ENCODE measurements at regions not wholly inside any gene's neighbourhood (a gene's known extent, or its start where the extent isn't known, plus 50 kb on each side); places are given as distances from the start of the nearest gene placed in this dataset.

GRCh38 chr12:91555436-91556415 lies 373.1 kb upstream of the DCN start:
- H3F3A ChIP-seq (ENCODE audit: insufficient read depth, low read length), result no peaks in the 10 kb centered on the region
- H3K9me2 ChIP-seq (ENCODE audit: low read depth, low read length), result no peaks in the 10 kb centered on the region
- no peaks in the 10 kb centered on the region for H3K9me3 ChIP-seq (ENCODE audit: low read length)
- TF ChIP-seq, protein P1, sequence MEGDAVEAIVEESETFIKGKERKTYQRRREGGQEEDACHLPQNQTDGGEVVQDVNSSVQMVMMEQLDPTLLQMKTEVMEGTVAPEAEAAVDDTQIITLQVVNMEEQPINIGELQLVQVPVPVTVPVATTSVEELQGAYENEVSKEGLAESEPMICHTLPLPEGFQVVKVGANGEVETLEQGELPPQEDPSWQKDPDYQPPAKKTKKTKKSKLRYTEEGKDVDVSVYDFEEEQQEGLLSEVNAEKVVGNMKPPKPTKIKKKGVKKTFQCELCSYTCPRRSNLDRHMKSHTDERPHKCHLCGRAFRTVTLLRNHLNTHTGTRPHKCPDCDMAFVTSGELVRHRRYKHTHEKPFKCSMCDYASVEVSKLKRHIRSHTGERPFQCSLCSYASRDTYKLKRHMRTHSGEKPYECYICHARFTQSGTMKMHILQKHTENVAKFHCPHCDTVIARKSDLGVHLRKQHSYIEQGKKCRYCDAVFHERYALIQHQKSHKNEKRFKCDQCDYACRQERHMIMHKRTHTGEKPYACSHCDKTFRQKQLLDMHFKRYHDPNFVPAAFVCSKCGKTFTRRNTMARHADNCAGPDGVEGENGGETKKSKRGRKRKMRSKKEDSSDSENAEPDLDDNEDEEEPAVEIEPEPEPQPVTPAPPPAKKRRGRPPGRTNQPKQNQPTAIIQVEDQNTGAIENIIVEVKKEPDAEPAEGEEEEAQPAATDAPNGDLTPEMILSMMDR (IDR thresholded peaks at IDR 0.05; ENCODE audit: low read length), result no peak
- no peak for TF ChIP-seq EZH2 (IDR thresholded peaks at IDR 0.05; ENCODE audit: borderline replicate concordance, low read length)
- H3K4me3 ChIP-seq (ENCODE audit: low read depth, low read length, poor library complexity, severe bottlenecking), result no peak overlapping the region
- no peaks in the 10 kb centered on the region for H3K36me3 ChIP-seq (ENCODE audit: insufficient read depth, low read length)
- H3K9ac ChIP-seq (ENCODE audit: low read length), result no peak overlapping the region
- H3K27ac ChIP-seq (ENCODE audit: low read depth, low read length, poor library complexity, severe bottlenecking), result no peak overlapping the region
- no peak overlapping the region for H2AFZ ChIP-seq (ENCODE audit: low read length)
- H3K79me2 ChIP-seq (ENCODE audit: insufficient read depth, low read length), result no peaks in the 10 kb centered on the region
- H3K4me1 ChIP-seq (ENCODE audit: insufficient read depth, low read length, severe bottlenecking), result no peaks in the 10 kb centered on the region
- no peaks in the 10 kb centered on the region for H3K27me3 ChIP-seq (ENCODE audit: insufficient read depth, low read length)
- H3K4me2 ChIP-seq (ENCODE audit: low read length), result no peak overlapping the region
- H4K20me1 ChIP-seq (ENCODE audit: insufficient read depth, low read length), result no peaks in the 10 kb centered on the region

GRCh38 chr12:91551927-91552326 lies 369.3 kb upstream of the DCN start:
- Histone ChIP-seq H3K9ac (ENCODE audit: low read length) (no peak overlapping the region), H3K9me2 (ENCODE audit: low read depth, low read length) (no peaks in the 10 kb centered on the region), H3K36me3 (ENCODE audit: insufficient read depth, low read length) (no peaks in the 10 kb centered on the region), H3K4me3 (ENCODE audit: low read depth, low read length, poor library complexity, severe bottlenecking) (no peak overlapping the region), H3K4me1 (ENCODE audit: insufficient read depth, low read length, severe bottlenecking) (no peaks in the 10 kb centered on the region), H3F3A (ENCODE audit: insufficient read depth, low read length) (no peaks in the 10 kb centered on the region), H2AFZ (ENCODE audit: low read length) (no peak overlapping the region), H3K79me2 (ENCODE audit: insufficient read depth, low read length) (no peaks in the 10 kb centered on the region), H3K9me3 (ENCODE audit: low read length) (no peaks in the 10 kb centered on the region), H3K4me2 (ENCODE audit: low read length) (no peak overlapping the region), H4K20me1 (ENCODE audit: insufficient read depth, low read length) (no peaks in the 10 kb centered on the region), H3K27me3 (ENCODE audit: insufficient read depth, low read length) (no peaks in the 10 kb centered on the region), H3K27ac (ENCODE audit: low read depth, low read length, poor library complexity, severe bottlenecking) (no peak overlapping the region)
- no peak for TF ChIP-seq EZH2 (IDR thresholded peaks at IDR 0.05; ENCODE audit: borderline replicate concordance, low read length)
- TF ChIP-seq, protein P1 (IDR thresholded peaks at IDR 0.05; ENCODE audit: low read length), result no peak

- Histone ChIP-seq H3K27ac (ENCODE audit: low read depth, low read length, poor library complexity, severe bottlenecking) (no peak overlapping the region), H3K9me3 (ENCODE audit: low read length) (no peaks in the 10 kb centered on the region), H3K4me2 (ENCODE audit: low read length) (no peak overlapping the region), H3K9me2 (ENCODE audit: low read depth, low read length) (no peaks in the 10 kb centered on the region), H3F3A (ENCODE audit: insufficient read depth, low read length) (no peaks in the 10 kb centered on the region), H4K20me1 (ENCODE audit: insufficient read depth, low read length) (no peaks in the 10 kb centered on the region), H3K9ac (ENCODE audit: low read length) (no peak overlapping the region), H3K4me3 (ENCODE audit: low read depth, low read length, poor library complexity, severe bottlenecking) (no peak overlapping the region), H3K36me3 (ENCODE audit: insufficient read depth, low read length) (no peaks in the 10 kb centered on the region), H3K27me3 (ENCODE audit: insufficient read depth, low read length) (no peaks in the 10 kb centered on the region), H3K4me1 (ENCODE audit: insufficient read depth, low read length, severe bottlenecking) (no peaks in the 10 kb centered on the region), H3K79me2 (ENCODE audit: insufficient read depth, low read length) (no peaks in the 10 kb centered on the region), H2AFZ (ENCODE audit: low read length) (no peak overlapping the region)
- no peak for TF ChIP-seq EZH2 (IDR thresholded peaks at IDR 0.05; ENCODE audit: borderline replicate concordance, low read length)
- TF ChIP-seq, protein P1 (IDR thresholded peaks at IDR 0.05; ENCODE audit: low read length), result no peak
Observed at GRCh38 chr12:91551242-91551641, 368.6 kb upstream of the DCN start.
